ENCODE measurements at regions not wholly inside any gene's neighbourhood (a gene's known extent, or its start where the extent isn't known, plus 50 kb on each side); places are given as distances from the start of the nearest gene placed in this dataset.
"Not testable (repeated sequence)": the region's sequence is repeated elsewhere in the genome, so short reads cannot be mapped to it uniquely, and the experiment has no call there.

- no peak for DNase-seq
These were observed 176.5 kb upstream of the MMS22L start for GRCh38 chr6:97459535-97459934.

- DNase-seq = no peak
These were observed 177.0 kb upstream of the MMS22L start for GRCh38 chr6:97459986-97460385.

GRCh38 chr6:97460394-97461080, 177.5 kb upstream of the MMS22L start:
- DNase-seq = peak; percentile 57

GRCh38 chr6:97461218-97461617, 178.2 kb upstream of the MMS22L start:
- peak; percentile 36 for DNase-seq

- DNase-seq = no peak
These were observed 179.0 kb upstream of the MMS22L start for GRCh38 chr6:97462031-97462430.

GRCh38 chr6:97462938-97463598, 180.1 kb upstream of the MMS22L start:
- no peak for DNase-seq

- peak; percentile 38 for DNase-seq
These were observed 183.0 kb upstream of the MMS22L start for GRCh38 chr6:97465877-97466561.

GRCh38 chr6:97468981-97469380, 186.0 kb upstream of the MMS22L start:
- no peak for DNase-seq

- DNase-seq = no peak
These were observed 186.4 kb upstream of the MMS22L start for GRCh38 chr6:97469451-97469850.

GRCh38 chr6:97470322-97470721, 187.3 kb upstream of the MMS22L start:
- no peak for DNase-seq

GRCh38 chr6:97473979-97474378, 191.0 kb upstream of the MMS22L start:
- DNase-seq = no peak

GRCh38 chr6:97497713-97498331, 214.8 kb upstream of the MMS22L start:
- DNase-seq = peak; percentile 65

- DNase-seq = no peak
These were observed 218.8 kb upstream of the MMS22L start for GRCh38 chr6:97501853-97502252.

GRCh38 chr6:97508646-97509045, 225.6 kb upstream of the MMS22L start:
- DNase-seq = no peak

- DNase-seq = not testable (repeated sequence)
These were observed 230.2 kb upstream of the MMS22L start for GRCh38 chr6:97513260-97513659.

GRCh38 chr6:97524811-97525210, 241.8 kb upstream of the MMS22L start:
- peak; percentile 56 for DNase-seq

- no peak for DNase-seq
These were observed 252.8 kb upstream of the MMS22L start for GRCh38 chr6:97535800-97536199.

GRCh38 chr6:97548354-97548753, 265.3 kb upstream of the MMS22L start:
- no peak for DNase-seq

- no peak for DNase-seq
These were observed 274.3 kb upstream of the MMS22L start for GRCh38 chr6:97557355-97557754.

- no peak for DNase-seq
These were observed 280.5 kb upstream of the MMS22L start for GRCh38 chr6:97563529-97563928.

GRCh38 chr6:97572943-97573342, 289.9 kb upstream of the MMS22L start:
- DNase-seq = no peak

GRCh38 chr6:97586344-97586743, 303.3 kb upstream of the MMS22L start:
- no peak for DNase-seq

- DNase-seq = no peak
These were observed 308.9 kb upstream of the MMS22L start for GRCh38 chr6:97591955-97592354.

GRCh38 chr6:97594844-97595243, 311.8 kb upstream of the MMS22L start:
- DNase-seq = no peak
